ENCODE measurements at regions not wholly inside any gene's neighbourhood (a gene's known extent, or its start where the extent isn't known, plus 50 kb on each side); places are given as distances from the start of the nearest gene placed in this dataset.

GRCh38 chr10:105857268-105858264 lies 1216.5 kb downstream of the SORCS3 start:
- no peak for TF ChIP-seq CTCF (optimal IDR thresholded peaks at IDR 0.05 in 1 of 3, IDR thresholded peaks at IDR 0.05 in 1 of 3, conservative IDR thresholded peaks at IDR 0.05 in 1 of 3; ENCODE audit: extremely low read depth in 1 of 3, insufficient read depth in 2 of 3, low read length in 3 of 3)
- TF ChIP-seq EZH2 (IDR thresholded peaks at IDR 0.05; ENCODE audit: low read length) = no peak

Data from keratinocyte (primary cell).